GM21717 (cell line): ENCODE measurements at regions not wholly inside any gene's neighbourhood (a gene's known extent, or its start where the extent isn't known, plus 50 kb on each side); places are given as distances from the start of the nearest gene placed in this dataset.
"Not testable (repeated sequence)": the region's sequence is repeated elsewhere in the genome, so short reads cannot be mapped to it uniquely, and the experiment has no call there.

Experiments
- ATAC-seq: cut with Tn5 transposase; IDR thresholded peaks from one replicate; pipeline ENCODE4 v1.9.1; 2021; ENCODE audit warnings: mild to moderate bottlenecking, moderate library complexity; ENCODE audit not compliant: unreplicated experiment

GRCh38 chr18:22726469-22726868 lies 206.7 kb upstream of the RBBP8 start:
- ATAC-seq: no peak

GRCh38 chr18:22728016-22728415 lies 205.1 kb upstream of the RBBP8 start:
- ATAC-seq: no peak

GRCh38 chr18:22728481-22729105 lies 204.5 kb upstream of the RBBP8 start:
- ATAC-seq: no peak

GRCh38 chr18:22731398-22731797 lies 201.7 kb upstream of the RBBP8 start:
- ATAC-seq: no peak

DNA sequence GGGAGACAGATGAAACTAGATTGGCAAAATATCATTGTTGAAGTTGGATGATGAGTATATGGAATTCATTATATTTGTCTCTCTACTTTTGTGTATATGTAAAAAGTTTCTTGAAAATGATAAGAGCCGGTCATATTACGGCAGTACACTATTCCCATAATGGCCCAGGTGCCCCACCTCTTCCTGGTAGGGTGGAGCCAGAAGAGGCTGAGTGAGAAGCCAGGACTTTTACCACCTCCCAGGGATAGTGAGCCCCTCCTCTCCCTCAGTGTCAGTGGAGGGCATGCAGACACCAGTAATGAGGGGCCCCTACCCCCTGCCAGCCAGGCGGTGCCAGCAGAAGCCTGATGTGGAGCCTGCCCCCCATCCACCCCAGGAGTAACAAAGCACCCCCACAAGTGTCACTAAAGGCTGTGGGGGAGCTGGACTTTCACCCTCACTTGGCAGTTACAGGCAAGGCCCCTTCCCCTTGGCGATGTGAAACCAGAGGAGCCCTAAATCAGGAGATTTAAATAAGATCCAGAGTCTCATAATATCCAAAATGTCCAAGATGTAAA lies 198.9 kb upstream of the RBBP8 start:
- no peak for ATAC-seq

- ATAC-seq: no peak
Observed at GRCh38 chr18:22734791-22735627, 198.1 kb upstream of the RBBP8 start.

- no peak for ATAC-seq
Observed at GRCh38 chr18:22737054-22737453, 196.1 kb upstream of the RBBP8 start.

DNA sequence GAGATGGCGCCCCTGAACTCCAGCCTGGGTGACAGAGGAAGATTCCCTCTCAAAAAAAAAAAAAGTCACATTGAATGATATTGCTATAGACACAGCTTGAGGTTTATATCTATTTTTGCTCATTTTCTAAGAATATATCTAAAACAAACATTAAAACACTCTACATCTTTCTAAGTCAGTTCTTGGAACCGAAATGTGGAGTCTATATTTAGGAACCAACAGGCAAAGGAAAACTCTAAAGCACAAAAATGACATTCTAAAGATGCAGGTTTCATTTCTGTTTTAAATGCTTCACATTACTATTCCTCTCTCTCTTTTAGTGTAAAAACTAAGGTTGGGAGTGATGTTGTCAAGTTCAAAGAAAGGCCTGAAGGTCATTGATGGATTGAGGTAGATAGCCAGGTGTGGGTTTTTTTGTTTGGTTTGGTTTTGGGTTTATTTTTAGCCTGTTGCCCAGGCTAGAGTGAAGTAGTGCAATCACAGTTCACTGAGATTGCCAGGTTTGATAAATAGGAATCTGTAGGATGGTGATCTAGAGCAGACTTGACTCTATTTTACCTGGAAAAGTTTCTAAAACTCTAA lies 194.0 kb upstream of the RBBP8 start:
- ATAC-seq: no peak

GRCh38 chr18:22739789-22740188 lies 193.3 kb upstream of the RBBP8 start:
- no peak for ATAC-seq

- ATAC-seq: no peak
Observed at GRCh38 chr18:22741318-22741717, 191.8 kb upstream of the RBBP8 start.

GRCh38 chr18:22742409-22742808 lies 190.7 kb upstream of the RBBP8 start:
- ATAC-seq: no peak

DNA sequence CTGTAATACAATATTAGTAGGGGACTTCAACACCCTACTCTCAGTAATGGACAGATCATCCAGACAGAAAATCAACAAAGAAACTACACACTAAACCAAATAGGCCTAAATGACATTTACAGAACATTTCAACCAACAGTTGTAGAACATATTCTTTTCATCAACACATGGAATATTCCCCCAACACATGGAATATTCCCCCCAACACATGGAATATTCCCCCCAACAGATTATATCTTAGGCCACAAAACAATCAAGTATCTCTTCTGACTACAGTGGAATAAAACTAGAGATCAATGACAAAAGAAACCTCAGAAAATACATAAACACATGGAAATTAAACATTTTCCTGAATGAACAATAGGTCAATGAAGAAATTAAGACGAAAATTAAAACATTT lies 187.2 kb upstream of the RBBP8 start:
- no peak for ATAC-seq

DNA sequence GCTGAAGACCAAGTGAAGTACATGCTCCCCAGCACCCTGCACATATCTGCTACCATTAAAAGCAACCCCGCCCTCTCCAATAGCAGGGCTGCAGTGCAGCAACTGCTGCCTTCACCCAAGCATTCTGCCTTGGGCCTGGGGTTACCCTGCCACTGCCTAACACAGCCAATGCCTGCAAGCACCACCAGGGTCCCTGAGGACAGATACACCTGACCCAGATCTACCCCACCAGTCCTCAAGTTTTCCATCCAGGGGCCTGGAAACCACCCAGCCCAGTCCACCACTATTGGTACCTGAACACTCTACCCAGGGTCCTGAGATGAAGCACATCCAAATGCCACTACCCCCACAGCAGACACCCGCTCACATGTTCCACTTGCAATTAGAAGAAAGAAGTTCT lies 181.1 kb upstream of the RBBP8 start:
- no peak for ATAC-seq

GRCh38 chr18:22753130-22753831 lies 179.8 kb upstream of the RBBP8 start:
- no peak for ATAC-seq

GRCh38 chr18:22764005-22764404 lies 169.1 kb upstream of the RBBP8 start:
- ATAC-seq: not testable (repeated sequence)

GRCh38 chr18:22765896-22766295 lies 167.2 kb upstream of the RBBP8 start:
- ATAC-seq: no peak

DNA sequence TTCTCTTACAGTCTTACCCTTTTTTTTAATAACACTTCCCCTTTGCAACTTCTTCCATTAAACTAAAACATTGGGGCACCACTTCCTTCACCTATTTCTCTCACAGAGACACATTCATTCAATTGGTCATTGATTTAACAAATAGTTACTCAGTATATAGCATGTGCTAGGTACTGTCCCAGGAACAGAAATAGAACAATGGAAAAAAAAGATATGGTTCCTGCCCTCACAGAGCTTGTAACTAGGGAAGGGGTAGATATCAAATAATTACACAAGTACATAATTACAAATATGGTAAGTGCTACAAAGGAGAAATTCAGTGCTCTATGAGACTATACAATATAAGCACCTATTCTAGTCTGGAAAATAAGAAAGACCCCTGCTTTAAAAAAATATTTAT lies 165.5 kb upstream of the RBBP8 start:
- ATAC-seq: no peak

- ATAC-seq: no peak
Observed at GRCh38 chr18:22773944-22774343, 159.2 kb upstream of the RBBP8 start.

DNA sequence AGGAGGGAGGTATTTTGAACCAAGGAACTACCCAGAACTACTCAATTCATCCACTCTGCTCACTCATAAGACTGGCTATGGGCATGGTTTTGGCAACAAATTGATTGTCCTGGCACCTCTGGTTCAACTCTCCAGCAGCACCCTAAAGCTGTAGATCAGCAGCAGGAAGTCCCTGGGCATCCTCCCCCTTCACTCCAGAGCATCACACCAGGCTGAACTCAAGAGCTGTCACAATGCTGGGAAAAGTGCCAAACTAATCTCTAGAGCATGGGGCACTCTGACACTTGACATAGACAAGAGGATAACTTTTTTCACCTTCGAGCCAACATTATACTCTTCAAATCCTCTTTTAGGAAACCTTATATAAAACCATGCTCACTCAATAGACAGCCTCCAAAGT lies 154.1 kb upstream of the RBBP8 start:
- ATAC-seq: no peak

GRCh38 chr18:22783245-22783644 lies 149.9 kb upstream of the RBBP8 start:
- no peak for ATAC-seq

DNA sequence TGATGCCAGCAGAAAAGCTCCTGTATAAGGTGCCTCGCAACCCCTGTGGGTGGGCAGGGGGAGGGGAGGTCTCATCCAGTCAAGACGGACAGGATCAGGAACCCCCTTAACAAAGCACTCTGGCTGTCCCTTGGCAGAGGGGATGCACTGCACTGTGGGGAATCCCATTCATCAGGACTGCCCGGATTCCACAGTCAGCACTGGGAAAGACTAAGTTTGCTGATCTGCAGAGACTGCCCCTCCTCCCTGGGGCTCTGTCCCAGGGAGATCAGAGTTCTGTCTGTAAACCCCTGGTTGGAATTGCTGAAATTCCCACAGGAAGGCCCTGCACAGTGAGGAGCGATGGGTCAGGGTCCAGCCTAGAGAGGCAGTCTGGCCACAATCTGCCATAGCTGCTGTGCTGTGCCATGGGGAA lies 149.5 kb upstream of the RBBP8 start:
- ATAC-seq: no peak
